ENCODE measurements at regions not wholly inside any gene's neighbourhood (a gene's known extent, or its start where the extent isn't known, plus 50 kb on each side); places are given as distances from the start of the nearest gene placed in this dataset.
"Not testable (repeated sequence)": the region's sequence is repeated elsewhere in the genome, so short reads cannot be mapped to it uniquely, and the experiment has no call there.

GRCh38 chrX:125202591-125203248 lies 117.0 kb upstream of the TEX13C start:
- DNase-seq: peak; percentile 46

GRCh38 chrX:125203365-125203736 lies 116.3 kb upstream of the TEX13C start:
- DNase-seq: no peak

- DNase-seq: peak; percentile 55
Observed at GRCh38 chrX:125203737-125204578, 115.7 kb upstream of the TEX13C start.

GRCh38 chrX:125204681-125205132 lies 115.0 kb upstream of the TEX13C start:
- no peak for DNase-seq

GRCh38 chrX:125205133-125205917 lies 114.3 kb upstream of the TEX13C start:
- DNase-seq: peak; percentile 53

GRCh38 chrX:125205918-125206665 lies 113.6 kb upstream of the TEX13C start:
- no peak for DNase-seq

- DNase-seq: no peak
Observed at GRCh38 chrX:125210146-125210545, 109.5 kb upstream of the TEX13C start.

- DNase-seq: no peak
Observed at GRCh38 chrX:125219852-125220251, 99.8 kb upstream of the TEX13C start.

- no peak for DNase-seq
Observed at GRCh38 chrX:125236955-125237354, 82.7 kb upstream of the TEX13C start.

GRCh38 chrX:125248931-125249330 lies 70.7 kb upstream of the TEX13C start:
- no peak for DNase-seq

GRCh38 chrX:125255759-125256158 lies 63.9 kb upstream of the TEX13C start:
- not testable (repeated sequence) for DNase-seq

- DNase-seq: no peak
Observed at GRCh38 chrX:125262836-125263235, 56.8 kb upstream of the TEX13C start.

- DNase-seq: no peak
Observed at GRCh38 chrX:125266153-125266660, 53.5 kb upstream of the TEX13C start.
